ENCODE measurements at regions not wholly inside any gene's neighbourhood (a gene's known extent, or its start where the extent isn't known, plus 50 kb on each side); places are given as distances from the start of the nearest gene placed in this dataset.

- TF ChIP-seq POLR2A (IDR thresholded peaks at IDR 0.05), result no peak
- no peak for TF ChIP-seq CTCF (IDR thresholded peaks at IDR 0.05)
- TF ChIP-seq POLR2AphosphoS5 (IDR thresholded peaks at IDR 0.05), result no peak
Observed at GRCh38 chr21:28252928-28253327, 739.7 kb downstream of the LTN1 start.
